Stimulated activated CD8-positive, alpha-beta memory T cell treated with anti-CD3 and anti-CD28 coated beads, Interleukin-7, amount 100 ng/mL, for 48 hours (primary cell): ENCODE measurements at regions not wholly inside any gene's neighbourhood (a gene's known extent, or its start where the extent isn't known, plus 50 kb on each side); places are given as distances from the start of the nearest gene placed in this dataset.

Source experiments
- DNase-seq, 2 donors: peaks; one replicate each; pipeline ENCODE4 v3.0.0-alpha.2; 2020; ENCODE audit warnings: low read depth in 1 of 2; ENCODE audit errors: extremely low read depth in 1 of 2

- DNase-seq, result no peak
These were observed 974.2 kb upstream of the C9orf72 start for GRCh38 chr9:28547527-28547926.

DNA sequence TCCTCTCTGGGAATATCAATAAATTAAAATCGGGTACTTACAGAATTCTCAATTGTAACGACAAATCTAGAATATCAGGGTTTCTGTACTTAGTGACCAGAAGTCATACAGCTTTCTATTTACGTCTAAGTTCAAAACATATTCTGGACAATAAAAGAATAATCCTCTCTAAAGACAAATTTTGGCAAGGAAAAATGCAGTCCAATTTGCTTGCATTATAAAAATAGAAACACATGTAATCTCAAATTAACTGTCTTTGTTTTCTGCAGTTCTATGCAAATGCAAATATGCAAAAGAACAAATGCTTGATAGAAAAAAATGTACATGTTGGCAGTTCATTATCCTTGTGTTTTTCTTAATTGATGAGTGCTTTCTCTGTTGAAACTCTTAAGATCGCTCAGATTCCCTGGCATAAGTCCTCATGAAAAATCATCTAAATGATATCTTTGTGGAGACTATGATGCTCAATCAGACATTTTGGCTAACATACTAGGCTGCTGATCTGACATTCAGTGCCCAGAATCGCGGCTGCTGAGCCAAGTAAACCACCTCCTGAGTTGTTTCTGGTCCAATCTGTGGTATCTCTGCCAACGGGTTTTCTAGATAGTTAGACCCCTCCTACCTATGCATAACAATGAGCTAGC, 990.1 kb upstream of the C9orf72 start:
- no peak for DNase-seq

DNA sequence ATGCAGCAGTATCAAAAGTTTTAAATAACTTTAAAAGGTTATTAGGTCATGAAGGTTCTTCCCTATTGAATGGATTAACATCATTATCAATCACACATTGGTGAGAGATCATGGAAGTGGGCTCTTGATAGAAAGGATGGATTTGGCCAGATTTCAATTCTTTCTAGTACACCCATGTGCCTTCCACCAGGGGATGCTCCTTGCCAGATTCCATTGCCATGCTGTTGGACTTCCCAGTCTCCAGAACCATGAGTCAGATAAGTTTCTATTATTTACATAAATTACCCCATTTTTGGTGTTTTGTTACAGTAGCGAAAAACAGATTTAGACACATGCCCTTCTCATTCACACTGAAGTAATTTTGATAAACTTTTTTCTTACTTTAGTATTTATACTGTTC, 1010.6 kb upstream of the C9orf72 start:
- no peak for DNase-seq

GRCh38 chr9:28584542-28584941, 1011.3 kb upstream of the C9orf72 start:
- DNase-seq, result no peak

- DNase-seq, result no peak
These were observed 1013.8 kb upstream of the C9orf72 start for GRCh38 chr9:28587052-28587451.

- DNase-seq, result no peak
These were observed 1025.1 kb upstream of the C9orf72 start for GRCh38 chr9:28598408-28598807.

- no peak for DNase-seq
These were observed 1026.9 kb upstream of the C9orf72 start for GRCh38 chr9:28600226-28600625.

GRCh38 chr9:28607843-28608242, 1034.6 kb upstream of the C9orf72 start:
- DNase-seq, result no peak

GRCh38 chr9:28610339-28610738, 1037.1 kb upstream of the C9orf72 start:
- DNase-seq, result no peak

DNA sequence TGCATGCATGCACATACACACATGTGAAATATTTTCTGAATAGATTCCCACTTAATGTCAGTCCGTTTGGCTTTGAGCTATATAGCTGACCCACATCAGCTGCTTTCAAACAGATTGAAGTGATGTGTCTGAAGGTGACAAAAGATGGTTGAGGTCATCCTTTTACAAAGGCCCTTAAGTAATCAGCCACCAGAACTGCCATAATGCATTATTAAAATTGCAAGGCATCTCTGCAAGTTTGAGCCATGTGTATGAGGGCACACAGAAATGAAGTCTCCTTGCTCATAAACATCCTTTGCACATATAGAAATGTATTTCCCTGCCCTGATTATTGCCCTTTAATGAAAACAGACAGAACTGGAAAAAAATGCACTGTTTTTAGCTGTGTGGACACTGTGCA, 1043.0 kb upstream of the C9orf72 start:
- DNase-seq, result no peak

- DNase-seq, result no peak
These were observed 1046.7 kb upstream of the C9orf72 start for GRCh38 chr9:28620011-28620410.

DNA sequence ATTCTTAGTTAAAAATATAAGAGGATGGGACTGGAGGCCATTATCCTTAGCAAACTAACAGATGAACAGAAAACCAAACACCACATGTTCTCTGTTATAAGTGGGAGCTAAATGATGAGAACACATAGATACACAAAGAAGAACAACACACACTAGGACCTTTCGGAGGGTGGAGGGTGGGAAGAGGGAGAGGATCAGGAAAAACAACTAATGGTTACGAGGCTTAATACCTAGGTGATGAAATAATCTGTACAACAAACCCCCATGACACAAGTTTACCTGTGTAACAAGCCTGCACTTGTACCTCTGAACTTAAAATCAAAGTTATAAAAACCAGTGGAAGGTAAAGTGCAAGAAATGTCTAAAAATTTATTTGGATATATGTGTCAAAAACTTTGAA, 1047.4 kb upstream of the C9orf72 start:
- no peak for DNase-seq

DNA sequence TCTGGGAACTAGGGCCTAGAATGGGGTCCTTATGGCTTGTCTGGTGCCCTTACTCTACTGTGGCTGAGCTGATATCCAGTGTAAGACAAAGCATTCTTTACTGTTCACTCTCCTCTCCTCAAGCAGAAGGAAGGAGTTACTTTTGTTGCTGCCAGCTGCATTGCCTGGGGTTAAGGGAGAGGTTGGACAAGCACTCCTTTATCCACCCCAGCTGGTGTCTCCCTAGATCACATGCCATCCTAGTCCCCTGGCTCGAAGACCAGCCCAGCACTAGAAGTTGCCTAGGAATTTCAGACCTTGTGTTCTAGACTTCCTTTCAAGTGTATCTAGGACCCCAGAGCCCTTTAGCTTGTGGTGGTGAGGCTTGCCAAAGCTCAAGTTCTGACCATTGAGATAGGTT, 1051.5 kb upstream of the C9orf72 start:
- no peak for DNase-seq

GRCh38 chr9:28628031-28628430, 1054.8 kb upstream of the C9orf72 start:
- DNase-seq, result no peak

DNA sequence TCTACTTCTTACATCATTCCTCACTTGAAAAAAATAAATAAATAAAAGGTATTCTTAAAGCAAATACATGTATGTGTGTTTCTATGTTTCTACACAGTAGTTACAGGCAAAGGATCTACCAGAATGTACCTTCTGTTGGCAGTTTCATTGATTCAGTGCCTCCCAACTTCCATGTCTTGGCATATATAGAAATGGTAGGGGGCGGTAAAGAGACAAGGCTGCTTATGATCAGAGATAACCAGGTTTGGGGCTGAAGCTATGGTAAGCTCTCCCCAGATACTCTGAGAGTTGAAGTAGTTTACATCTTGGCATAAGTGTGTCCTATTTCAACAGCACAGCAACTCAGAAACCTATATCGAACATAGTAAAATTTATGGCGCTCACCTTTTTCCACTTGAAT, 1075.4 kb upstream of the C9orf72 start:
- no peak for DNase-seq

DNA sequence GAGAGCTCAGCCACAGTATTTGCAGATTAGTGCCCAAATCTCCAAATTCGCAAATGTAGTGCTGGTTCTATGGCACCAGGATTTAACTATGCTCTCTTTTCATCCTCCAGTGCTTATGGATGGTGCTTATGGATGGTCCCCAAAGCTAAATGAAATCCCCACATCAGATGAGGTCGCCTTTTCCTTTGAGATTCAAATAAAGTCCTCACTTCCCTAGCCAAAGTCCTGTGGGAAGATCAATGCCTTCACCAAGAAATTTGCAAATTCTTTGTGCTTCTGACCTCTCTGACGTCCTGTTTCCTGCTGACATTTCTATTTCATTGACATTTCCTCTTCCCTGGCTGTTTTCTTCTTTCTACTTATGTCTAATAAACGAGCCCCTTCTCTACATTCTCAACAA, 1077.0 kb upstream of the C9orf72 start:
- DNase-seq, result no peak

DNA sequence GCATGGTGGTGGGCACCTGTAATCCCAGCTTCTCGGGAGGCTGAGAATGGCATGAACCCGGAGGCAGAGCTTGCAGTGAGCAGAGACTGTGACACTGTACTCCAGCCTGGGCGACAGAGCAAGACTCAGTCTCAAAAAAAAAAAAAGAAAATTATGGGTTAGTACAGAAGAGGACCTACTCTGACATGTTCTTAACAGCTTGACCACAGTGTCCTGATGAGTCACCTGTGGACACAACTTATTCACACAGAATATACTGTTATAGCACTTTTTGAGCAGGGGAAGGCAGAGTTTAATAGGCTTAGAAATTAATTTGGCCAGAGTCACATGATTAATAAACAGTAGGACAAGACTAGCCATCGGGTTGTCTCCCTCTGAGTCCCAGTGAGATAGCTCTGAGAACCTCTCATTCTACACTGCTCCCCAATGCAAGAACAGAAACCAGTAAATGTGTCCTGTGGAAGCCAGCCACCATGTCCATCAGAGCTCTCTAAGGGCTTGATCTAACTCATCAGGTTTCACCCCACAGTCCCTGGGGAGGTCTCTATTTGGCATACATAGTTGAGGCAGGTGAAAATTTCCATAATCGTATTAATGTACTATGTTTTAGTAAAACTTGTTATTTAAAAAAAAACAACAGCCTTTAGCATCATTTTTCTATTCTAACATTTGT, 1077.9 kb upstream of the C9orf72 start:
- DNase-seq, result no peak

DNA sequence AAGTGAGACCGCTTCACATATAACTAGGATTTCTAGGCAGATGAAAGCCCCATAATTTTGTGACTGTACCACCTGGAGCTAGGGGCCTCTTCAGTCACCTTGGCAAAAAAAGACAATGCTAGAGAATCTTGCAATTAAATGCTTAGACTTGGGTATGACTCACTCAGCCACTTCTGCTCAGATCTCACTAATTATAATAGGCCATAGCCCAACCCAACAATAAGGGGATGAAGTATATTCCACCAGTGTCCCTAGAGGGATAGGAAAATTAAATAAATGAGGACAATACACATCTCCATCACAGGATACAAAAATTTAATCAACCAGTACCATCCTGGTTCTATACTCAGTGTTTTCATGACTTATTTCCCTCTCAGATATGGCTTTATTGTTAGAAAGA, 1079.9 kb upstream of the C9orf72 start:
- DNase-seq, result no peak

DNA sequence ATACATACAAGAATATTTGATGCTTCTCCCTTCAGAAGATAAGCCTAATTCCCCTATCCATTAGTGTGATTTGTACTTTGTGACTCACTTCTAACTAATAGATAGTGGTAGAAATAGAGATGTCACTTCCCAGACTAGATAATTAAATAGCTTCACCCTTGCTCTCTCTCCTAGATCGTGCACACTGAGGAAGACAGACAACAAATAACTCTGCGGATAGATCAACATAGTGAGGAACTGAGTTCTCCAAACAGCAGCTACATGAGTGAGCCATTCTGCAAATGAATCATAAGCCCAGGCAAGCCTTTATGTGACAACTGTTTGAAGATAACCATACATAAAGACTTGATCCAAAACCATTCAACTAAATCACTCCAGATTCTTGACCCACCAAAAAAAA, 1083.4 kb upstream of the C9orf72 start:
- no peak for DNase-seq

DNA sequence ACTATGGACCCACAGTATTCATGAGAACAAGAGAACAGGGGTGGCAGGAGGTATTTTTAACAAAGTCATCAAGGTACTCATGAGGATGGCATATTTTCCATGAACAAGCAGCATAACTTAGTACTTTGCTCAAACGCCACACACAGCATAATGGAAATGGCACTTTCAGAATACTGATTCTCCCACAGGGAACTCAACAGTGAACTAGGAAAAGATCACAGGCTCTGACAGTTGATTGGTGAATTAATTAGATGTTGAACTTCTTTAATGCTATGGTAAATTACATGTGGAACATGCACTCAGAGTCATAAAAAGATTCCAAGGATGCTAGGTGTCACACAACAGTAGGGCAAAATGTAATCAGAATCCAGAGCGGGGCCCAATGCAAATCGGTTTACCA, 1088.6 kb upstream of the C9orf72 start:
- DNase-seq, result no peak

GRCh38 chr9:28662675-28663074, 1089.4 kb upstream of the C9orf72 start:
- no peak for DNase-seq

DNA sequence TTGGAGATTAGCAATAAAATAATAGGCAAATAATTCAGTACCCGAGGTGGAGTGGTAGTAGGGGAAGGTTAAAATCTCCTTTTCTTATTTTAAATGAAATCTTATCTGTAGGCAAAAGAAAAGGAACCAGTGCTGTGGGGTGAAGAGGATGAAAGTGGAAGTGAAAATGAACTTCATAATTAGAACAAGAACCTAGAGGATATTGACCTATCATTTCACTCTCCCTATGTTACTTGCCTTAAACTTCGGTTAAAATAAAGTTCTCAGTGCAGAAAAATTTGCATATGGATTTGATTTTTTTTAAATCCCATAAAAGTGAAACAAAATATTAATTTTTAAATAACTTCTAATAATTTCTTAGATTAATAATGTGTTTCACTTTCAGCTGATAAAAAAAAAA, 1094.9 kb upstream of the C9orf72 start:
- DNase-seq, result no peak

- DNase-seq, result no peak
These were observed 1097.7 kb upstream of the C9orf72 start for GRCh38 chr9:28671000-28671399.
